ENCODE measurements at regions not wholly inside any gene's neighbourhood (a gene's known extent, or its start where the extent isn't known, plus 50 kb on each side); places are given as distances from the start of the nearest gene placed in this dataset.
A peak's percentile ranks its signal among the peaks of the same experiment; 100 is the strongest.

- ATAC-seq (peak; percentile 15), DNase-seq (no peak)
- H3K4me3 ChIP-seq = no peak overlapping the region
- TF ChIP-seq CTCF (IDR thresholded peaks at IDR 0.05) = no peak
- no peak overlapping the region for H3K27ac ChIP-seq
- H3K4me1 ChIP-seq = peaks cover 25% of the 10 kb centered on the region
- H3K36me3 ChIP-seq = no peaks in the 10 kb centered on the region
- no peaks in the 10 kb centered on the region for H3K9me3 ChIP-seq
- H3K27me3 ChIP-seq = no peaks in the 10 kb centered on the region
- intact Hi-C loops (cut with DNase I) = loop anchor here (10.0 kb wide), 1 partner anchor 65 kb away; no protein-coding TSS in a partner anchor
Measured at GRCh38 chr2:134129900-134130537, 123.9 kb upstream of the MGAT5 start.

GRCh38 chr2:134131681-134132489, 122.0 kb upstream of the MGAT5 start:
- Histone ChIP-seq H3K27me3 (no peaks in the 10 kb centered on the region), H3K4me1 (peaks cover 22% of the 10 kb centered on the region), H3K27ac (no peak overlapping the region), H3K4me3 (no peak overlapping the region), H3K36me3 (no peaks in the 10 kb centered on the region), H3K9me3 (no peaks in the 10 kb centered on the region)
- no peak for DNase-seq
- no peak for TF ChIP-seq CTCF (IDR thresholded peaks at IDR 0.05)
- ATAC-seq = no peak
- intact Hi-C loops (cut with DNase I) = no loop called here

GRCh38 chr2:134132490-134132857, 121.4 kb upstream of the MGAT5 start:
- no peaks in the 10 kb centered on the region for H3K36me3 ChIP-seq
- ATAC-seq (no peak), DNase-seq (no peak)
- H3K27me3 ChIP-seq = no peaks in the 10 kb centered on the region
- no peak overlapping the region for H3K27ac ChIP-seq
- TF ChIP-seq CTCF (IDR thresholded peaks at IDR 0.05) = no peak
- H3K9me3 ChIP-seq = no peaks in the 10 kb centered on the region
- H3K4me1 ChIP-seq = peaks cover 25% of the 10 kb centered on the region
- H3K4me3 ChIP-seq = no peak overlapping the region
- intact Hi-C loops (cut with DNase I) = no loop called here

GRCh38 chr2:134133622-134134312, 120.1 kb upstream of the MGAT5 start:
- DNase-seq (no peak), ATAC-seq (no peak)
- H3K4me1 ChIP-seq = peaks cover 32% of the 10 kb centered on the region
- H3K27ac ChIP-seq = no peak overlapping the region
- intact Hi-C loops (cut with DNase I) = no loop called here
- no peak overlapping the region for H3K4me3 ChIP-seq
- no peaks in the 10 kb centered on the region for H3K9me3 ChIP-seq
- TF ChIP-seq CTCF (IDR thresholded peaks at IDR 0.05) = no peak
- no peaks in the 10 kb centered on the region for H3K36me3 ChIP-seq
- H3K27me3 ChIP-seq = no peaks in the 10 kb centered on the region

- no peak overlapping the region for H3K4me3 ChIP-seq
- peaks cover 33% of the 10 kb centered on the region for H3K4me1 ChIP-seq
- no peak for ATAC-seq
- H3K36me3 ChIP-seq = no peaks in the 10 kb centered on the region
- H3K27me3 ChIP-seq = no peaks in the 10 kb centered on the region
- no peaks in the 10 kb centered on the region for H3K9me3 ChIP-seq
- no peak overlapping the region for H3K27ac ChIP-seq
- DNase-seq = no peak
- TF ChIP-seq CTCF (IDR thresholded peaks at IDR 0.05) = no peak
- intact Hi-C loops (cut with DNase I) = no loop called here
Measured at GRCh38 chr2:134134313-134134706, 119.6 kb upstream of the MGAT5 start.
